Fibroblast of skin of left biceps (primary cell): ENCODE measurements at regions not wholly inside any gene's neighbourhood (a gene's known extent, or its start where the extent isn't known, plus 50 kb on each side); places are given as distances from the start of the nearest gene placed in this dataset.
A peak's percentile ranks its signal among the peaks of the same experiment; 100 is the strongest.
"Not testable (repeated sequence)": the region's sequence is repeated elsewhere in the genome, so short reads cannot be mapped to it uniquely, and the experiment has no call there.

Experiments
- DNase-seq, 2 experiments: peaks; one replicate each; pipeline ENCODE4 v3.0.0-alpha.2; 2013; ENCODE audit warnings: low read depth in 2 of 2

DNA sequence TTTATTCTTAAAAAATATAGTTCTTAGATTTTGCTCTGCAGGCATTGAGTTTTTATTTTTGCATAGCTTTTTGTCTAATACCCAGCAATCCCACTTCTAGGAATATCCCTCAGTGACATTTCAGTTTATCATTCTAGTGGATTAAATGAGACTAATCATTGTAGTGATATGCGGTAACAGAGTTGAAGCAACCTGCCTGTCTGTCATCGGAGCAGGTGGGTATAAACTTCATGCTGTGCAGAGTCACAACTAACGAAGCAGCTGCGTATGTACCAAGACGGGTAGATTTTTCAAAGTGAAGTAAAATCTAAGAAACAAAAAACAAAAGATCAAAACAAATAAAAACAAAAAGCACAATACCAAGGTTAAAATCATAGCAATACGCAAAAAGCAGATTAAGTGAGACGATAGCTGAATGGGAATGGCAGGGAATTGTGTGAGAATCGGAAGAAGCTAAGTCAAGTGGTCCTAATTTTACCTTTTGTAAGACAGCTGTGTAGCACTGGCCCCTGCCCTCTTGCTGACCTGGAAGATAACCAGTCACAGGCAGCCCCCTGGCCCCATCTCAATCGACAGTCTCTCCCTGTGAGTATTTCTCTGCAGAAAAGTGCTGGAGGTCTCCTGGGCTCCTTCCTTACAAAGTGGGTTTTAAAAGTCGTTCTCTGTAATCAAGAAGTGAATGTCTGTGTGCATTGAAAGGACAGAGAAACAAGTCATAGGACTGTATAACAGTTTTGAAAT, 169.2 kb downstream of the OR2B2 start:
- no peak for DNase-seq

DNA sequence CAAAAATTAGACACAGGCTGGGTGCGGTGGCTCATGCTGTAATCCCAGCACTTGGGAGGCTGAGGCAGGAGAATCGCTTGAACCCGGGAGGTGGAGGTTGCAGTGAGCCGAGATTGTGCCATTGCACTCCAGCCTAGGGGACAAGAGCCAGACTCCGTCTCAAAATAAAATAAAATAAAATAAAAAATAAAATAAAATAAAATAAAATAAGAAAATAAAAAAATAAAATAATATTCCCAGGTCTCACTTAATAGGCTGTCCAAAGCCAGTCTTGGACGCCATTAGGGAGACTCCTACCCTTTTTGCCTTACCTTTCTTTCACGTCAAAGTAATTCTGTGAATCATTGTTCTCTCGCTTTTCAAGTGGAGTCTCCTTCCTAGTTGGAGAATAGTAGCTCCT, 172.3 kb downstream of the OR2B2 start:
- not testable (repeated sequence) for DNase-seq

DNA sequence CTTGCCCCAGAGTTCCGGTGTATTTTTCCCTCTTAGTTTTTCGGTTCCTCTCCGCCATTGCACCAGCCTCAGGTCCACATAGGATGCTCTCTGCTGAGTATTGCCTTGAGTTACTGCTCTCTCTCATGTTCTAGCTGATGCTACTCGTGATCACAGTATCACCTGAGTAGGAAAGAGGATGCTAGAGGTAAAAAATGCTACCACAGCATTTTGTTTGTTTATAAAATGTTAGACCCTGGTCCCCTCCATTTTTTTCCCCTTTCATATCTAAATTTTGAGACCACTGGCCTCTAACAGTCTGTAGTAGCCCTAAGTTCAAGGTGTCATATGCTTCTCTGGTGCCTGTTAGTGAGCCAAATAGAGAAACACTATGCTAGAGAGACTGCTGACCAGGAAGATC, 175.5 kb downstream of the OR2B2 start:
- no peak for DNase-seq

DNA sequence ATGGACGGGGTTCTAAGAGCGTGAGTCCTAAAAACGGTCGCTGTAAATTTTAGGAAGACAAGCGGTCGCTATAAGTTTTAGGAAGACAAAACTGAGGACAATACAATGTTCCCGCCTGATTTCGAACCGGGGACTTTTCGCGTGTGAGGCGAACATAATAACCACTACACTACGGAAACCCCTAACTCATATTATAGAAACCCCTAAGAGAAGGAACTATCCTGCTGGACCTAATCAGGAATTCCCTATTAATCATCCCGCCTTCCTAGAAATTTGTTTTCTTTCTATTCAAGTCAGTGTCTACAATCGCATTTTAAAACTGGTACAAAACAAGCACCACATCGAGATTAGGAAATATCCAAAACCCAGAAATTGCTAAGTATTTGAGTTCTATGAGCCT, 183.8 kb downstream of the OR2B2 start:
- no peak for DNase-seq

DNA sequence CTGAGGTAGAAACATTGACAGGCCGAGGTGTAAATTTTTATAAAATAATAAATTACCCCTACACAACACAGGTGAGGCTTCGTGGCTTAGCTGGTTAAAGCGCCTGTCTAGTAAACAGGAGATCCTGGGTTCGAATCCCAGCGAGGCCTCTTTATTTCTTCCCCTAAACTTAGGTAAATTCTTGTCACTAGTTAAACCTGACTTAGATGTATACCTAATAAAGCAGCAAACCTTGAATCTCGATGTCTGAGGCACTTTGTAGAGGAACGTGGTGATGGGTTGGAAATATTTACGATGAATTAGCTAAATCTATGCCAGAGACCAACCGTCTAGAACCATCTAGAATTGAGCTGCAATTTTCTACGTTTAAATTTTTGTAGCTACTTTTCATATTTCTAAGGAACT, 185.6 kb downstream of the OR2B2 start:
- DNase-seq, result no peak

DNA sequence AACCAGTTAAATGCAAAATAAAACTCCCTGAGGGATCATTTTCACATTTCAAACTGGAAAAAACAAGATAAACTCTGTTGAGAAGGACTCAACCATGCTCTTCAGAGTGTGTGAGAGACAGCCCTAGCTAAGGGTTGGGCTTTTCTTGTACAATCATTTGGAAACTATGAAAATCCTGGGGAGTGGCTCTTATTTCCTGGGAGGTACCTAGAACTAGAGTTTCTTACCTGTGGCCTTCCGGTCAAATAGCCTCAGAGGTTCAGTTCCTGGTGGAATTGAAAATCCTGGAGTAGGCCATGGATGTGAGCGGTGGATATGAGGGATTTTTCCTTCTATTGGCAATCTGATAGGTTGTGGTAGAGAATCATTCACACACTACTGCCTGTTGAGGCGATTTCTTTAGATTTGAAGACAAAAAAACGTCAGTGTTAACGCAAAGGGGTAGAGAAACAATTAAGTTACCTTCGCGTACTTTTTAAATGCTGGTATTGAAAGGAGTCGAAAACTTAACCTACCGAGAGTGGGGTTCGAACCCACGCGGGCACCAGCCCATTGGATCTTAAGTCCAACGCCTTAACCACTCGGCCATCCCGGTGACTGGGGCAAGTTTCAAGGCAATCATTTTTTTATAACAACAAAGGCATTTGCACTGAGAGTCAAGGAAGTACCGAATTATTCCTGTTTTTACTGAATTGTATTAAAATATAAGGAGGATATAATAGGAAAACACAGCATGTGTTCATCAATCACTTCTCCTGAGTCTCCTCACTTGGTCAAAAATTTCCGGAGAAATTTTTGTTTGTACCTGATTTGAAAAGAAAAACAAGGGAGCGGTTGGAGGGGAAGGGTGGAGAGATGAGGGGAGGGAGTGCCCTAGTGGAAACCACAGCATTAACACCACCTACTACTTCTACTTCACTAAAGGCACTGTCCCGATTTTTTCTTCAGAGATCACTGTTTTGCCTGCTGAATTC, 191.3 kb downstream of the OR2B2 start:
- no peak for DNase-seq

DNA sequence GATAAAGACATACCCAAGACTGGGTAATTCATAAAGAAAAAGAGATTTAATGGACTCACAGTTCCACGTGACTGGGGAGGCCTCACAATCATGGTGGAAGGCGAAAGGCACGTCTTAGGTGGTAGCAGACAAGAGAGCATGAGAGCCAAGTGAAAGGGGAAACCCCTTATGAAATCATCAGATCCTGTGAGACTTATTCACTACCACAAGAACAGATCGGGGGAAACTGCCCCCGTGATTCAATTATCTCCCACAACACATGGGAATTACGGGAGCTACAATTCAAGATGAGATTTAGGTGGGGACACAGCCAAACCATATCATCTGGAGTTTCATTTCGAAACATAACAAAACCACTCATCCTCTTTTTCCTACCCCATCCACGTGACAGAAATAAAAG, 193.2 kb downstream of the OR2B2 start:
- not testable (repeated sequence) for DNase-seq

DNA sequence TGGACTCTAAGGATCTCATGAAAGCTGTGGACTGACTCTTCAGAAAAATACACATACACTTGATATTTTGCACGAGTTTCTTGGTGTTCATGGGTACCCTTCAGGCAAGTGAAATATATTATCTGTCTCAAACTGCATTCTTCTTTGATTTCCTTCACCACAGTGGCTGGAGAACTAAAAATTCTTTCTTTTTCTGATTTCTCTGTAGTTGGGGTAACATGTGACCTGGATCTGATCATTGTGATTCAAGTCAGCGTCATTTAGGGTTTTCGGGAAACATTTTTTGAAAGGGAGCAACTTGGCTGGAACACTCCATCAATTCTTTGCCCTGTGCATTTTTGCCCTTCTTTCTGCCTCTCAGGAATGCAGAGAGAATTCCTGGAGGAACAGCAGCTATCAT, 205.8 kb downstream of the OR2B2 start:
- no peak for DNase-seq

DNA sequence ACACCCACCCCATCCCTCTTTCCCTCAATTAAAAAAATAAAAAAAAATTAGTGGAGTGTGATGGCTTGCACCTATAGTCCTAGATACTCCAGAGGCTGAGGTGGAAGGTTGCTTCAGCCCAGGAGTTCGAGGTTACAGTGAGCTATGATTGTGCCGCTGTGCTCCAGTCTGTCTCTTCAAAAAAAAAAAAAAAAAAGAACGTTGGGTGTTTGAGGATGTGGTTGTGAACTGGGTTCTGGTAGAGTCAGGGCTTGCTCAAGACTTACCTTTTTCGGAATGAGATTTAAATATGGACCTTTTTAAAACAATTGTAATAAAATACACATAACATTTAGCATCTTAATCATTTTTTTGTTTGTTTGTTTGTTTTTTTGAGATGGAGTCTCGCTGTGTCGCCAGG, 211.9 kb downstream of the OR2B2 start:
- no peak for DNase-seq

DNA sequence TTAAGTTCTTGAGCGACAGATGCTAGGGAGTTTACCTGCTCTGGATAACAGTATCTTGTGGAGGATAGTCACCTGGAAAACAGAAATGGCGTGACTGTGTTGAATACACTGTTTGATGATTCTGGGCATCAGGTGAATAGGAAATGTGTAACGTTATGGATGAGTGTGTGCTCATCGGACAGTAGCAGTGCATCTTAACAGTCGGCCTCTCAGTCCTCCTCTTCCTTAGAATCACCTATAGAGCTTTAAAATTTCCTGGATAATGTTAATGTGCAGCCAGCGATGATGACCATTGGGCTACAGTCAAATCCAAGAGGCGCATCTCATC, 217.7 kb downstream of the OR2B2 start:
- no peak for DNase-seq

DNA sequence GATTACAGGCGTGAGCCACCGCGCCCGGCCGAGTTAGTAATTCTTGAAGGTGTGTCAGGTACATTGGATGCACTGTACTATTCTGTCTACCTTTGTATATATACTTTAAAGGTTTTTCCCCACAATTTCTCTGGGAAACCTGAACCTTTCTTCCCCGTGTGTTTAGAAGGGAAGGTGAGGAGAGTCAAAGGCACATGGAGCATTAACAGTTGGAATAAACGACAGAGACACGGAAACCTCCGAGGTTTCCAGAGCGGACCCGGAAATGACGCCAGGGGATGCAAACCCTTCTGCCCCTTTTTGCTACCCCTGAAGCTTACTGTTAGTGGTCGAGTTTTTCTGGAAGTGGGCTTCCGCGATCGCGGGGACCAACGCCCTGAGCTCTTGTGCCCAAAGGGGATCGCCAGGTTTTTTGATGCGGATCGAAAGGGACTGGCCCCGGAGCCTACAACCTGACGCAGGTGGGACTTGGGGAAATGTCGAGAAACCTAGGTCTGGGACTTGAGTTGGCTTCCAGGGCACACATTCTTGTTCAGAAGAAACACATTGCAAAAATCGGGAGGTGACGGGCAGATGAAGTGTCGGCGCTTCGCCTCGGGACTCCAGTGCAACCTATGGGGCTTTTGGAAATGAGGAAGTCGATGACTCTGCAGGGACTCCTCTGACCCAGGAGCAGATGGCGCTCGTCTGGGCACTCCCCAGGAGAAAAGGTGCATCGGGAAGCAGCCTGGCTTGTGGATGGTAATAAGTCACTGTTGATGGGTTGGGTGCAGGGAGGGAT, 218.2 kb downstream of the OR2B2 start:
- DNase-seq, result no peak

DNA sequence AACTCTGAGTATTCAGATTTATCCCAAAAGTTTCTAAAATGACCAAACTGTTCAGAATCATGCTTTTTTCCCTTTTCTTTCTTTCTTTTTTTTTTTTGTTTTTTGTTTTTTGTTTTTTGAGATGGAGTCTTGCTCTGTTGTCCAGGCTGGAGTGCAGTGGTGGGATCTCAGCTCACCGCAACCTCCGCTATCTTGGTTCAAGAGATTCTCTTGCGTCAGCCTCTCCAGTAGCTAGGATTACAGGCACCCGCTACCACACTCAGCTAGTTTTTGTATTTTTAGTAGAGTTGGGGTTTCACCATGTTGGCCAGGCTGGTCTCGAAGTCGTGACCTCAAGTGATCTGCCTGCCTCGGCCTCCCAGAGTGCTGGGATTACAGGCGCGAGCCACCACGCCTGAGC, 219.2 kb upstream of the ZNF184 start:
- not testable (repeated sequence) for DNase-seq

DNA sequence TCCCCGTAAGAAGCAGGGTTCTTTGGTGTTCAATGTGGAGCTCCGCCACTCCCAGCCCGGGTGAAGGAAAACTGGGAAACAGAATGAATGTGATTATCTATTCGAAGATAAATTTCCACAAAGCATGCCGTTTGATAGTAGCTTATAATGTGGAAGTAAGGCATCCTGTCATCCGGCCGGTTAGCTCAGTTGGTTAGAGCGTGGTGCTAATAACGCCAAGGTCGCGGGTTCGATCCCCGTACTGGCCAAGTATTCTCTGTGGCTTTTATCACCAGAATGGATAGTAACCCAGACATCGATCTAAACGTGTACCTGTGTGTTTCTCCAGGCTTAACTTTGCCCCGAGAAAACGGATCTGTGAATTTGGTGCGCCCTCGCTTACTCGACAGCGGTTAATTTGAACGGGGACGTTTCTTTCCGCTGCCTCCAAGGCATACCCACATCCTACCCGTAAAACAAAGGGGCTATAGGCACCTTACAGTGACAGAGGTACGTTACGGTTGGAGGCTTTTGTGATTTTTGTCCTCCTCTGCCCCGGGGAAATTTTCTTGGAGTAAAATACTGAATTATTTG, 215.2 kb upstream of the ZNF184 start:
- DNase-seq, result peak; percentile 80 to 82

DNA sequence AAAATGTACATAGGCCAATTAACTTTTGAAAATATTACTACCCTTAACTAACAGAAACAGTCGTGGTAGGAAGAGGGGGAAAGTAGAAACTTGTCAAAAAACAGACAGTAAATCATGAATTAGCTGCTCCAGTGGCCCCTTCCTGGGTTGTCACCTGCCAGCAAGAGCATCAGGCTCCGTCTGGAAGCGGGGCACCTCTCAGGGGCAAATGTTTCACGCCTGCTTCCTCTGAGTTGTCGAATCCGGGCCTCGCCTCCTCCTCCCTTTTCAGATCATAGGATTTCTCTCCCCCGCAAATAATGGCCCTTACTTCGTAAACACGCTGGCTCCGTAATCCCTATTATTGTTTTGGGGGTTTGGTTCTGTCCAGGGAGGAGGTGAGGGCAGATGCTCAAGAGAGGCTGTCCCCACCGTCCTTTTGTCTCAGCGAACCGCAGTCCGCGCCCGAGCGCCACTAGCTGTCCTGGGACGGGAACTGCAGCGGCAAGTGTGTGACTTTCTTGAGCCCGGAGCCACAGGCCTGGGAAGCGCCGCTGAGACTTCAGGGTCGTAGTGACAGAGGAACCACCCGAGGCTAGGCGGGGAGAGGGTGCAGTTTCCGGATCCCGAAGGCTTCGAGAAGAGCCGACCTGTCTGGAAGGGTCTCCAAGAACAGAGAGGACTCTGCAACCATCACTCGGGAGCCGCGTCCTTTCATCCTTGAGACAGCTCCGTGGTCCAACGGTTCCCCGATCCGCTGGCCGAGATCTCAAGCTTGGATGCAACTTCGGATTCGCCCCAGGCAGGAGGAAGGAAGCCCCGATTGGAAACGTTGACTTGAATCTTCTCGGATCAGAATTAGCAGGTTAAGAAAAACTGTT, 214.5 kb upstream of the ZNF184 start:
- peak; percentile 18 to 33 for DNase-seq

DNA sequence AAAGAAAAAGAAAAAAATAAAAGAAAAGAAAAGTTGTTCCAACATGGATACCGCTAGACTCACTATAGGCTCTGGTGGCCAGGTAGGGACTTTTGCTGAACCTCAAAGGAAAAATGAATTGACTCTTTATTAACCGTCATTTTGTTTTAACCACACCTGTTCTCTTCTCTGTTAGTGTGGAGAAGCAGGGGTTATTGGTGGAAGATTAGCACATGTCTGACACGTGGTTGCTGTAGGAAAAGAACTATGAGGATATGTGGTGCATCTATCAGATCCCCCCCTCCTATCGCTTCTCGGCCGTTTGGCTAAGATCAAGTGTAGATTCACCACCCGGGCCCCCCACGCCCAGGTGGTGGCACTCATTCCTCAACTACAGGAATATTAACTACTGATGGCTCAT, 212.4 kb upstream of the ZNF184 start:
- DNase-seq, result no peak

DNA sequence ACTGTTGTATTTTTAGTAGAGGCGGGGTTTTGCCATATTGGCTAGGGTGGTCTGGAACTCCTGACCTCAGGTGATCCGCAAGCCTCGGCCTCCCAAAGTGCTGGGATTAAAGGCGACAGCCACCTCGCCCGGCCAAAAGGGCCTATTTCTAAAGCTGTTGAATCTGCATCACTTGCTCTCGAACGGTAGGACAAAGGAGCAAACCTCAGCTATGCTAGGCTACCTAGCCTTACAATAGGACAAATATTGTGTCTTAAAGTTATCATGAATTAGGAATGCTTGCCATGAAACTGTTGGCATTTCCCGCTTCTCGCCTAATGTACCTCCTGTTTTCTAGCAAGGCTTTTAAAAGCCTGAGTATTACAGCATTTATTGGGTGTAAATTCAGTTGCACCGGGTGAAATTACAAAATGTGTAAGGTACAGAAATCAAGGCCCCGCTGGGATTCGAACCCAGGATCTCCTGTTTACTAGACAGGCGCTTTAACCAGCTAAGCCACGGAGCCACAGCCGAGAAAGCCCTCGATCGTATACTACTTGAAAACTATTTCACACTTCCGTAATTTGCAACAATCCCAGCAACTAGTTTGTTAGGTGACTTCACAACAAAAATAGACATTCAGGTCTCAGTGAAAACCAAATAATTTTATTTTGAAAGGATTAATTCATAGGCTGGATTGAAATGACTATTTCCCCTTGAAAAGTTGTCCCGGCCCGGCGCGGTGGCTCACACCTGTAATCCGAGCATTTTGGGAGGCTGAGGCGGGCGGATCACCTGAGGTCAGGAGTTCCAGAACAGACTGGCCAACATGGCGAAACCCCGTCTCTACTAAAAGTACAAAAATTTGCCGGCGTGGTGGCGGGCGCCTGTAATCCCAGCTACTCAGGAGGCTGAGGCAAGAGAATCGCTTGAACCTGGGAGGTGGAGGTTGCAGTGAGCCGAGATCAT, 211.6 kb upstream of the ZNF184 start:
- DNase-seq, result peak; percentile 48 to 52

DNA sequence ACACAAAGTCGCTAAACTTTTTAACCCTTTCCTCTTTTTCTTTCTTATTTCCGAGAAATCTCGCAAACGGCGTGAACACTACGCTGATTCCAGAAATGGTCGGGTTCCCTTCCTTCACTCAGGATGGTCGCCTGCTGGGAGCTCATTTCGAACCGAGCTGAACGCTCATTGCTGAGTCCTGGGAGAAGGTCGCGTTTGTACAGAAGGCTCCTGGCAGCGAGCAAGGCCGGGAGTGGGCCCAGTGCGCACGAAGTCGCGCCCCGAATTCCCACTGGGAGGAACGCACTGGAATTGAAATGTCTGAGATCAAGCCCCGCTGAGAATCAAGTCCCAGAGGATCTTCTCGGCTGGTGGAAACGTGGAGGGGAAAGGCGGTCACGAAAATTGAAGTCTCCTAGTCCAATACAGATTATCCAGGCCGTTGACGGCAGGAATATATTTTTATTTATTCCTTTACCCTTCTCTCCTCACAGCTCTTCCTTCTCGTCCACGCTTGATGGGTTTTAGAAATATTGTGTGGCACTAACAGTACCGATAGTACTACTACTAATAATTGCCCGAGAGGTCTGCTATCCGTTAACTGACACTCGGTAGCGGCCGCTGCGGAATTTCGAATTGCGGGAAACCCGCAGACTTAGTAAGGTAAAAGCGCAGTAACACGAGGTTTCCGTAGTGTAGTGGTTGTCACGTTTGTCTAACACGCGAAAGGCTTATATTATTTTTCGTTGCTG, 207.2 kb upstream of the ZNF184 start:
- no peak for DNase-seq

DNA sequence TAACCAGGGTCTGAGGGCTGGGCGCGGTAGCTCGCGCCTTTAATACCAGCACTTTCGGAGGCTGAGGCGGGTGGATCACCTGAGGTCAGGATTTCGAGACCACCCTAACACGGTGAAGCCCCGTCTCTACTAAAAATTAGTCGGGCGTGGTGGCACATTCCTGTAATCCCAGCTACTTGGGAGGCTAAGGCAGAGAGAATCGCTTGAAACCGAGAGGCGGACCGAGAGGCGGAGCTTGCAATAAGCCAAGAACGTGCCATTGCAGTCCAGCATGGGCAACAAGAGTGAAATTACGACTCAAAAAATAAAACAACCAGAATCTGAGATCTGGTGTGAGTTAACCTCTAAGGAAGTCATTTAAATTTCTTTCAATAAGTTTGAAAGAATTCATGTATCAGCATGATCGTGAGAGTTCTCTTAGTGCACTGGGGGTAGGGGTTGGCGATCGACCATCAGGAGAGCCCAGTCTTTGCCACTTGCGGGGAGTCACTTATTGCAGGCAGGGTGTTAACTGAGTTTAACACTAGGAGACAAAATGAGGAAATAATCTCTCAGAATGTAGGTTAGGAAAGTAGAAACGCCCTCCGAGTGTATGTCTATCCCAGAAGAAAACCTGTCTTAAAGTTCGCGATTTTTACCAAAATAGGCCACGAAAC, 206.5 kb upstream of the ZNF184 start:
- no peak for DNase-seq

DNA sequence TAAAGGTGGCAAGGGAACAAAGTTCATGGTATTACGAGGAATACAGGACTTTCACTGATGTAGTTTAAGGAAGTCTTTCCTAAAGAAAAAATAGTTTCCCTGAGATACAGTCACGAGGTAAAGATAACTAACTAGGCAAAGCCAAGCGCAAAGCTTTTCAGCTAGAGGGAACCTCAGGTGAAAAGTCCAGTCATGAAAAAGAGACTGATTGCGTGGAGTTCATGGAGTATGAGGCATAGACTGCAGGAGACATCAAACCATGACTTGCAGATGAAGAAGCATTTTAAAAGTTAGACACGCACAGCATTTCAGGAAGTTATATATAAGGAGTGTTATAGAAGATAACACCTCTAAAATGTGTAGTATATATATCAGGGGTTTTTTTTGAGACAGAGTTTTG, 205.6 kb upstream of the ZNF184 start:
- DNase-seq, result no peak
